Stomach (tissue), 4 donors: ENCODE measurements at regions not wholly inside any gene's neighbourhood (a gene's known extent, or its start where the extent isn't known, plus 50 kb on each side); places are given as distances from the start of the nearest gene placed in this dataset.

Source experiments
- CTCF ChIP-seq, 7 experiments: fragments of 450-650 bp in 4 of 7; fragments of 200-600 bp in 3 of 7; sonication (generic) in 3 of 7; IDR thresholded peaks; one replicate each; pipeline ENCODE4 v1.5.1; 2016 to 2019; ENCODE audit warnings: antibody characterized with exemption in 7 of 7, control low read depth in 2 of 7, mild to moderate bottlenecking in 1 of 7
- POLR2A ChIP-seq, 4 donors: fragments of 450-650 bp; IDR thresholded peaks; one replicate each; pipeline ENCODE4 v1.6.1; 2016; ENCODE audit warnings: antibody characterized with exemption in 4 of 4, control low read depth in 2 of 4, mild to moderate bottlenecking in 1 of 4, moderate library complexity in 1 of 4
- POLR2AphosphoS5 ChIP-seq, 3 donors: sonication (generic); formaldehyde crosslinking; IDR thresholded peaks; one replicate each; pipeline ENCODE4 v1.6.1; 2016; ENCODE audit warnings: antibody characterized with exemption in 3 of 3

- TF ChIP-seq CTCF (IDR thresholded peaks at IDR 0.05) (no peak), POLR2AphosphoS5 (IDR thresholded peaks at IDR 0.05) (no peak), POLR2A (IDR thresholded peaks at IDR 0.05) (no peak)
Observed at GRCh38 chr1:209400351-209401220, 182.9 kb upstream of the CAMK1G start.
